ENCODE measurements at regions not wholly inside any gene's neighbourhood (a gene's known extent, or its start where the extent isn't known, plus 50 kb on each side); places are given as distances from the start of the nearest gene placed in this dataset.

- ATAC-seq (replicated peaks in 1 of 2) (no peak), DNase-seq (no peak)
- no peaks in the 10 kb centered on the region for H3K36me3 Mint-ChIP-seq (ENCODE audit: insufficient read depth in 2 of 2)
- peaks cover 18% of the 10 kb centered on the region for H3K27me3 Mint-ChIP-seq (ENCODE audit: low read depth)
- H3K4me3 Mint-ChIP-seq, result no peak overlapping the region
- H3K27ac Mint-ChIP-seq, result no peak overlapping the region
- no peaks in the 10 kb centered on the region for H3K4me1 Mint-ChIP-seq (ENCODE audit: low read depth)
- H3K9me3 Mint-ChIP-seq, result no peaks in the 10 kb centered on the region
These were observed 269.3 kb downstream of the TBL1XR1 start for GRCh38 chr3:176927706-176928581.

- peaks cover 16% of the 10 kb centered on the region for H3K27me3 Mint-ChIP-seq (ENCODE audit: low read depth)
- H3K4me3 Mint-ChIP-seq, result no peak overlapping the region
- no peak for ATAC-seq (replicated peaks in 1 of 2)
- H3K36me3 Mint-ChIP-seq (ENCODE audit: insufficient read depth in 2 of 2), result no peaks in the 10 kb centered on the region
- H3K4me1 Mint-ChIP-seq (ENCODE audit: low read depth), result no peaks in the 10 kb centered on the region
- H3K9me3 Mint-ChIP-seq, result no peaks in the 10 kb centered on the region
- no peak for DNase-seq
- H3K27ac Mint-ChIP-seq, result no peak overlapping the region
These were observed 270.0 kb downstream of the TBL1XR1 start for GRCh38 chr3:176927280-176927679.

- no peaks in the 10 kb centered on the region for H3K9me3 Mint-ChIP-seq
- H3K27me3 Mint-ChIP-seq (ENCODE audit: low read depth), result peaks cover 10% of the 10 kb centered on the region
- no peaks in the 10 kb centered on the region for H3K4me1 Mint-ChIP-seq (ENCODE audit: low read depth)
- H3K36me3 Mint-ChIP-seq (ENCODE audit: insufficient read depth in 2 of 2), result no peaks in the 10 kb centered on the region
- H3K27ac Mint-ChIP-seq, result no peak overlapping the region
- ATAC-seq (replicated peaks in 1 of 2) (peak in 1 of 2 donors; percentile 35), DNase-seq (no peak)
- H3K4me3 Mint-ChIP-seq, result no peak overlapping the region
These were observed 270.6 kb downstream of the TBL1XR1 start for GRCh38 chr3:176926688-176927087.

- Mint-ChIP-seq H3K9me3 (no peaks in the 10 kb centered on the region), H3K4me3 (no peak overlapping the region), H3K36me3 (ENCODE audit: insufficient read depth in 2 of 2) (no peaks in the 10 kb centered on the region), H3K27ac (no peak overlapping the region), H3K4me1 (ENCODE audit: low read depth) (no peaks in the 10 kb centered on the region), H3K27me3 (ENCODE audit: low read depth) (peaks cover 7% of the 10 kb centered on the region)
- ATAC-seq (replicated peaks in 1 of 2) (no peak), DNase-seq (no peak)
These were observed 271.2 kb downstream of the TBL1XR1 start for GRCh38 chr3:176926034-176926433.

- H3K27ac Mint-ChIP-seq, result no peak overlapping the region
These were observed 276.5 kb downstream of the TBL1XR1 start for GRCh38 chr3:176920766-176921160.

GRCh38 chr3:176919836-176920765, 277.2 kb downstream of the TBL1XR1 start:
- no peaks in the 10 kb centered on the region for H3K4me1 Mint-ChIP-seq (ENCODE audit: low read depth)
- no peak overlapping the region for H3K4me3 Mint-ChIP-seq
- no peak overlapping the region for H3K27ac Mint-ChIP-seq
- H3K9me3 Mint-ChIP-seq, result no peaks in the 10 kb centered on the region
- DNase-seq (no peak), ATAC-seq (replicated peaks in 1 of 2) (no peak)
- H3K27me3 Mint-ChIP-seq (ENCODE audit: low read depth), result no peaks in the 10 kb centered on the region
- no peaks in the 10 kb centered on the region for H3K36me3 Mint-ChIP-seq (ENCODE audit: insufficient read depth in 2 of 2)

More at GRCh38 chr3:176920766-176921160, 276.5 kb downstream of the TBL1XR1 start:
- Mint-ChIP-seq H3K4me1 (ENCODE audit: low read depth) (no peaks in the 10 kb centered on the region), H3K9me3 (no peaks in the 10 kb centered on the region), H3K27me3 (ENCODE audit: low read depth) (no peaks in the 10 kb centered on the region), H3K4me3 (no peak overlapping the region), H3K36me3 (ENCODE audit: insufficient read depth in 2 of 2) (no peaks in the 10 kb centered on the region)
- DNase-seq (no peak), ATAC-seq (replicated peaks in 1 of 2) (no peak)

- ATAC-seq (replicated peaks in 1 of 2) (no peak), DNase-seq (no peak)
- Mint-ChIP-seq H3K27ac (no peak overlapping the region), H3K4me1 (ENCODE audit: low read depth) (no peaks in the 10 kb centered on the region), H3K4me3 (no peak overlapping the region), H3K9me3 (no peaks in the 10 kb centered on the region), H3K36me3 (ENCODE audit: insufficient read depth in 2 of 2) (no peaks in the 10 kb centered on the region), H3K27me3 (ENCODE audit: low read depth) (no peaks in the 10 kb centered on the region)
These were observed 280.5 kb downstream of the TBL1XR1 start for GRCh38 chr3:176916777-176917176.

GRCh38 chr3:176914764-176915163, 282.5 kb downstream of the TBL1XR1 start:
- no peaks in the 10 kb centered on the region for H3K36me3 Mint-ChIP-seq (ENCODE audit: insufficient read depth in 2 of 2)
- DNase-seq (no peak), ATAC-seq (replicated peaks in 1 of 2) (no peak)
- no peaks in the 10 kb centered on the region for H3K27me3 Mint-ChIP-seq (ENCODE audit: low read depth)
- H3K4me1 Mint-ChIP-seq (ENCODE audit: low read depth), result no peaks in the 10 kb centered on the region
- H3K27ac Mint-ChIP-seq, result no peak overlapping the region
- no peaks in the 10 kb centered on the region for H3K9me3 Mint-ChIP-seq
- no peak overlapping the region for H3K4me3 Mint-ChIP-seq

GRCh38 chr3:176911579-176911978, 285.7 kb downstream of the TBL1XR1 start:
- Mint-ChIP-seq H3K4me3 (no peak overlapping the region), H3K36me3 (ENCODE audit: insufficient read depth in 2 of 2) (no peaks in the 10 kb centered on the region), H3K4me1 (ENCODE audit: low read depth) (no peaks in the 10 kb centered on the region), H3K9me3 (no peaks in the 10 kb centered on the region), H3K27me3 (ENCODE audit: low read depth) (no peaks in the 10 kb centered on the region), H3K27ac (no peak overlapping the region)
- ATAC-seq (replicated peaks in 1 of 2) (no peak), DNase-seq (no peak)

- Mint-ChIP-seq H3K36me3 (ENCODE audit: insufficient read depth in 2 of 2) (no peaks in the 10 kb centered on the region), H3K27me3 (ENCODE audit: low read depth) (no peaks in the 10 kb centered on the region), H3K27ac (no peak overlapping the region), H3K4me3 (no peak overlapping the region), H3K4me1 (ENCODE audit: low read depth) (no peaks in the 10 kb centered on the region), H3K9me3 (no peaks in the 10 kb centered on the region)
- DNase-seq (no peak), ATAC-seq (replicated peaks in 1 of 2) (no peak)
These were observed 288.2 kb downstream of the TBL1XR1 start for GRCh38 chr3:176909044-176909443.

GRCh38 chr3:176906046-176906905, 291.0 kb downstream of the TBL1XR1 start:
- H3K27me3 Mint-ChIP-seq (ENCODE audit: low read depth), result no peaks in the 10 kb centered on the region
- no peak for ATAC-seq (replicated peaks in 1 of 2)
- H3K4me1 Mint-ChIP-seq (ENCODE audit: low read depth), result no peaks in the 10 kb centered on the region
- no peak overlapping the region for H3K4me3 Mint-ChIP-seq
- no peaks in the 10 kb centered on the region for H3K36me3 Mint-ChIP-seq (ENCODE audit: insufficient read depth in 2 of 2)
- H3K9me3 Mint-ChIP-seq, result no peaks in the 10 kb centered on the region
- no peak for DNase-seq
- H3K27ac Mint-ChIP-seq, result no peak overlapping the region

- no peaks in the 10 kb centered on the region for H3K4me1 Mint-ChIP-seq (ENCODE audit: low read depth)
- no peak for ATAC-seq (replicated peaks in 1 of 2)
- no peaks in the 10 kb centered on the region for H3K9me3 Mint-ChIP-seq
These were observed 292.0 kb downstream of the TBL1XR1 start for GRCh38 chr3:176905331-176905730.

More at GRCh38 chr3:176905331-176905730, 292.0 kb downstream of the TBL1XR1 start:
- no peaks in the 10 kb centered on the region for H3K27me3 Mint-ChIP-seq (ENCODE audit: low read depth)
- no peak for DNase-seq
- H3K4me3 Mint-ChIP-seq, result no peak overlapping the region
- H3K36me3 Mint-ChIP-seq (ENCODE audit: insufficient read depth in 2 of 2), result no peaks in the 10 kb centered on the region
- no peak overlapping the region for H3K27ac Mint-ChIP-seq
